ENCODE measurements at regions not wholly inside any gene's neighbourhood (a gene's known extent, or its start where the extent isn't known, plus 50 kb on each side); places are given as distances from the start of the nearest gene placed in this dataset.
A peak's percentile ranks its signal among the peaks of the same experiment; 100 is the strongest.

DNA sequence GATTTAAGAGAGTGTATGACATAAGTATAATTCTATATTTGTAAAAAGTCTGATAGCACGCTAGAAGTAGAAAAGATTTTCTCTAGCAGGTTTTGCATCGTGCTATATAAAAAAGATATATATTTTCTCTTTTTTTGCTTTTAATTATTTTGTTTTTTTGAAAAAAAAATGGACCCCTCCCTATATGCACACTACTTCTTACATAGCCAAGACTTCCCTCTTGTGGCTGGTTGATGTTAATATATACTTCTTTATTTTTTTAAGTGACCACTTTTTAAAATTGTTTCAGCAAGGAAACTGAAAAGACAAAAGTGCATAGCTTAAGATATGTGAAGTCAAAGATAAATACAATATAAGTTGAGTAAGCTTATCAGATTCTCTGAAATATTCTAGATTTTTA, 1202.8 kb downstream of the DIAPH3 start:
- no peak for DNase-seq (ENCODE audit: low read depth, low spot score)
- no peaks in the 10 kb centered on the region for H3K4me1 ChIP-seq (ENCODE audit: control insufficient read depth, insufficient read depth, low read length)
- RAD21 ChIA-PET (ENCODE audit: unreplicated experiment) = interaction anchor here (0.6 to 3.0 kb wide), 9 partner anchors 8 to 1336 kb away, joined by 3 to 27 read pairs (median 3); no protein-coding TSS in a partner anchor
- no peak for TF ChIP-seq BACH1 (IDR thresholded peaks at IDR 0.05; ENCODE audit: borderline replicate concordance)
- TF ChIP-seq HDAC6 (IDR thresholded peaks at IDR 0.05; ENCODE audit: unreplicated experiment) = no peak
- TF ChIP-seq, protein P1, sequence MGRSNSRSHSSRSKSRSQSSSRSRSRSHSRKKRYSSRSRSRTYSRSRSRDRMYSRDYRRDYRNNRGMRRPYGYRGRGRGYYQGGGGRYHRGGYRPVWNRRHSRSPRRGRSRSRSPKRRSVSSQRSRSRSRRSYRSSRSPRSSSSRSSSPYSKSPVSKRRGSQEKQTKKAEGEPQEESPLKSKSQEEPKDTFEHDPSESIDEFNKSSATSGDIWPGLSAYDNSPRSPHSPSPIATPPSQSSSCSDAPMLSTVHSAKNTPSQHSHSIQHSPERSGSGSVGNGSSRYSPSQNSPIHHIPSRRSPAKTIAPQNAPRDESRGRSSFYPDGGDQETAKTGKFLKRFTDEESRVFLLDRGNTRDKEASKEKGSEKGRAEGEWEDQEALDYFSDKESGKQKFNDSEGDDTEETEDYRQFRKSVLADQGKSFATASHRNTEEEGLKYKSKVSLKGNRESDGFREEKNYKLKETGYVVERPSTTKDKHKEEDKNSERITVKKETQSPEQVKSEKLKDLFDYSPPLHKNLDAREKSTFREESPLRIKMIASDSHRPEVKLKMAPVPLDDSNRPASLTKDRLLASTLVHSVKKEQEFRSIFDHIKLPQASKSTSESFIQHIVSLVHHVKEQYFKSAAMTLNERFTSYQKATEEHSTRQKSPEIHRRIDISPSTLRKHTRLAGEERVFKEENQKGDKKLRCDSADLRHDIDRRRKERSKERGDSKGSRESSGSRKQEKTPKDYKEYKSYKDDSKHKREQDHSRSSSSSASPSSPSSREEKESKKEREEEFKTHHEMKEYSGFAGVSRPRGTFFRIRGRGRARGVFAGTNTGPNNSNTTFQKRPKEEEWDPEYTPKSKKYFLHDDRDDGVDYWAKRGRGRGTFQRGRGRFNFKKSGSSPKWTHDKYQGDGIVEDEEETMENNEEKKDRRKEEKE (IDR thresholded peaks at IDR 0.05) = no peak
- TF ChIP-seq RELA (IDR thresholded peaks at IDR 0.05; ENCODE audit: borderline replicate concordance, partially characterized antibody) = no peak
- no peak for TF ChIP-seq ATF7 (IDR thresholded peaks at IDR 0.05; ENCODE audit: low read depth)
- no peak for TF ChIP-seq FOXM1 (IDR thresholded peaks at IDR 0.05; ENCODE audit: low read depth, low read length)
- TF ChIP-seq POLR2A (IDR thresholded peaks at IDR 0.05; ENCODE audit: low read depth, low read length) = no peak
- TF ChIP-seq JUND (IDR thresholded peaks at IDR 0.05; ENCODE audit: low read depth, low read length) = no peak
- TF ChIP-seq ZNF384 (IDR thresholded peaks at IDR 0.05; ENCODE audit: borderline replicate concordance, low read depth, low read length) = peak; percentile 38; the same call in 1 of the 2 replicates
- TF ChIP-seq RFX5 (IDR thresholded peaks at IDR 0.05; ENCODE audit: low read depth, low read length) = no peak
- no peak for TF ChIP-seq CHD2 (IDR thresholded peaks at IDR 0.05; ENCODE audit: borderline replicate concordance, low read depth, low read length)
- TF ChIP-seq, protein P2, sequence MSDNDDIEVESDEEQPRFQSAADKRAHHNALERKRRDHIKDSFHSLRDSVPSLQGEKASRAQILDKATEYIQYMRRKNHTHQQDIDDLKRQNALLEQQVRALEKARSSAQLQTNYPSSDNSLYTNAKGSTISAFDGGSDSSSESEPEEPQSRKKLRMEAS (IDR thresholded peaks at IDR 0.05; ENCODE audit: low read depth, low read length) = no peak
- TF ChIP-seq, protein P3, sequence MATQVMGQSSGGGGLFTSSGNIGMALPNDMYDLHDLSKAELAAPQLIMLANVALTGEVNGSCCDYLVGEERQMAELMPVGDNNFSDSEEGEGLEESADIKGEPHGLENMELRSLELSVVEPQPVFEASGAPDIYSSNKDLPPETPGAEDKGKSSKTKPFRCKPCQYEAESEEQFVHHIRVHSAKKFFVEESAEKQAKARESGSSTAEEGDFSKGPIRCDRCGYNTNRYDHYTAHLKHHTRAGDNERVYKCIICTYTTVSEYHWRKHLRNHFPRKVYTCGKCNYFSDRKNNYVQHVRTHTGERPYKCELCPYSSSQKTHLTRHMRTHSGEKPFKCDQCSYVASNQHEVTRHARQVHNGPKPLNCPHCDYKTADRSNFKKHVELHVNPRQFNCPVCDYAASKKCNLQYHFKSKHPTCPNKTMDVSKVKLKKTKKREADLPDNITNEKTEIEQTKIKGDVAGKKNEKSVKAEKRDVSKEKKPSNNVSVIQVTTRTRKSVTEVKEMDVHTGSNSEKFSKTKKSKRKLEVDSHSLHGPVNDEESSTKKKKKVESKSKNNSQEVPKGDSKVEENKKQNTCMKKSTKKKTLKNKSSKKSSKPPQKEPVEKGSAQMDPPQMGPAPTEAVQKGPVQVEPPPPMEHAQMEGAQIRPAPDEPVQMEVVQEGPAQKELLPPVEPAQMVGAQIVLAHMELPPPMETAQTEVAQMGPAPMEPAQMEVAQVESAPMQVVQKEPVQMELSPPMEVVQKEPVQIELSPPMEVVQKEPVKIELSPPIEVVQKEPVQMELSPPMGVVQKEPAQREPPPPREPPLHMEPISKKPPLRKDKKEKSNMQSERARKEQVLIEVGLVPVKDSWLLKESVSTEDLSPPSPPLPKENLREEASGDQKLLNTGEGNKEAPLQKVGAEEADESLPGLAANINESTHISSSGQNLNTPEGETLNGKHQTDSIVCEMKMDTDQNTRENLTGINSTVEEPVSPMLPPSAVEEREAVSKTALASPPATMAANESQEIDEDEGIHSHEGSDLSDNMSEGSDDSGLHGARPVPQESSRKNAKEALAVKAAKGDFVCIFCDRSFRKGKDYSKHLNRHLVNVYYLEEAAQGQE (IDR thresholded peaks at IDR 0.05; ENCODE audit: low read depth, low read length) = no peak
- TF ChIP-seq POU2F2 (IDR thresholded peaks at IDR 0.05; ENCODE audit: borderline replicate concordance, low read depth, low read length) = no peak
- no peak for TF ChIP-seq YY1 (IDR thresholded peaks at IDR 0.05; ENCODE audit: low read depth, low read length)
- peak; percentile 45; the same call in 1 of the 2 replicates for TF ChIP-seq SMC3 (IDR thresholded peaks at IDR 0.05; ENCODE audit: borderline replicate concordance, low read length)
- TF ChIP-seq WRNIP1 (IDR thresholded peaks at IDR 0.05; ENCODE audit: borderline replicate concordance, low read depth, low read length) = no peak
- no peak for TF ChIP-seq GABPA (IDR thresholded peaks at IDR 0.05; ENCODE audit: low read depth)
- no peak for TF ChIP-seq CBFB (IDR thresholded peaks at IDR 0.05; ENCODE audit: low read depth)
- no peak for TF ChIP-seq PAX5 (IDR thresholded peaks at IDR 0.05; ENCODE audit: borderline replicate concordance, low read depth, low read length)
- TF ChIP-seq POLR2AphosphoS5 (IDR thresholded peaks at IDR 0.05; ENCODE audit: low read length) = no peak

More for the DNA sequence above, 1202.8 kb downstream of the DIAPH3 start:
- Histone ChIP-seq H3K27ac (ENCODE audit: control insufficient read depth, insufficient read depth) (no peak overlapping the region), H3K36me3 (ENCODE audit: control insufficient read depth in 2 of 2, insufficient read depth in 2 of 2, low read length in 1 of 2) (no peaks in the 10 kb centered on the region), H3K4me2 (ENCODE audit: control insufficient read depth, insufficient read depth) (no peak overlapping the region), H3K4me3 (no peak overlapping the region), H2AFZ (ENCODE audit: control insufficient read depth, low read depth, low read length) (no peak overlapping the region), H3K9me3 (replicated peaks; ENCODE audit: control insufficient read depth, insufficient read depth, low read length) (no peaks in the 10 kb centered on the region; the same call in 2 of the 3 replicates), H4K20me1 (ENCODE audit: control insufficient read depth, insufficient read depth) (no peaks in the 10 kb centered on the region), H3K27me3 (replicated peaks in 1 of 2; ENCODE audit: control insufficient read depth in 2 of 2, insufficient read depth in 2 of 2, low read length in 1 of 2) (no peaks in the 10 kb centered on the region), H3K79me2 (ENCODE audit: control insufficient read depth, insufficient read depth, low read length) (no peaks in the 10 kb centered on the region), H3K9ac (ENCODE audit: control insufficient read depth, insufficient read depth, low read length) (no peak overlapping the region)
- ChIA-PET SMC1A (ENCODE audit: uncharacterized antibody, unreplicated experiment) (interaction anchor here (0.5 to 3.2 kb wide), 11 partner anchors 21 to 1336 kb away, joined by 3 to 20 read pairs (median 3); no protein-coding TSS in a partner anchor), POLR2A (no interaction called here), CTCF (interaction anchor here (0.7 to 1.9 kb wide), 14 partner anchors 10 to 1378 kb away, joined by 3 to 13 read pairs (median 4); no protein-coding TSS in a partner anchor)
- no peak for FAIRE-seq
- in situ Hi-C loops (cut with MboI) (loop anchor here (25.0 kb wide), 1 partner anchor 1324 kb away; the partner anchor contains the start of gene PCDH17), intact Hi-C loops (cut with micrococcal nuclease; ENCODE audit: unreplicated experiment) (loop anchor here (2.0 to 10.0 kb wide), 3 partner anchors 656 to 1334 kb away; no protein-coding TSS in a partner anchor)
- BruUV-seq (replicated peaks) = no TSS peak
- peak; percentile 52 for ATAC-seq
- WGBS (ENCODE audit: insufficient coverage, insufficient replicate concordance, low lambda C conversion rate, missing lambda C conversion rate) = 50% methylated on average over 2 of the region's 2 CpGs
